ENCODE measurements at regions not wholly inside any gene's neighbourhood (a gene's known extent, or its start where the extent isn't known, plus 50 kb on each side); places are given as distances from the start of the nearest gene placed in this dataset.
A peak's percentile ranks its signal among the peaks of the same experiment; 100 is the strongest.

DNA sequence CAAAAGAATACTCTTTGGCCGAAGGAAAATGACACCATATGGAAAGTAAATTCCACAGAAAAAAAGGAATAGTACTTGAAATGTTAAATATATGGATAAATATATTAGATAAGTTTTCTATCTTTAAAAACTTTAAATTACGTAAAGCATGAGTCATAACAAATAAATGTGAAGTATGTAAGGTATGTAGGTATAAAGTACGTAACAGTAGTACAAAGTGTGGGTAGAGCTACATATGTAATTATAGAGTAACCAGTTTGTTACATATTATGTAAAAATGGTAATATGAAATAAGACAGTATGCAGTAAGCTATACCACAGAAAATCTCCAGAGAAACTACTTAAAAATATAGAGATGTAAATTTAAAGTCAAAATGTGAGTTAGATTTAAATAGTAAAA, 582.3 kb upstream of the CHORDC1 start:
- Histone ChIP-seq H3K79me2 (ENCODE audit: control insufficient read depth, insufficient read depth, low read length) (no peaks in the 10 kb centered on the region), H3K4me3 (replicated peaks in 1 of 3; ENCODE audit: insufficient read depth in 1 of 3, low read depth in 1 of 3, low read length in 3 of 3) (no peak overlapping the region), H3K27me3 (ENCODE audit: control insufficient read depth in 2 of 2, insufficient read depth in 2 of 2, low read length in 2 of 2) (no peaks in the 10 kb centered on the region), H3K9me1 (replicated peaks; ENCODE audit: control insufficient read depth, extremely low read depth, insufficient read depth, low read length) (no peaks in the 10 kb centered on the region), H3K9ac (replicated peaks; ENCODE audit: extremely low read depth, insufficient read depth, low read length) (no peak overlapping the region), H3K9me3 (replicated peaks; ENCODE audit: control insufficient read depth, insufficient read depth, low read length) (no peaks in the 10 kb centered on the region), H3K27ac (ENCODE audit: insufficient read depth, low read depth, low read length) (no peak overlapping the region), H3K36me3 (ENCODE audit: control insufficient read depth in 2 of 2, extremely low read depth in 1 of 2, insufficient read depth in 2 of 2, low read length in 2 of 2) (no peaks in the 10 kb centered on the region), H4K20me1 (replicated peaks; ENCODE audit: control insufficient read depth, extremely low read depth, insufficient read depth, low read length) (no peaks in the 10 kb centered on the region), H3K4me1 (ENCODE audit: control insufficient read depth, extremely low read depth, insufficient read depth, low read length) (peaks cover 9% of the 10 kb centered on the region), H3K4me2 (ENCODE audit: insufficient read depth, low read length) (peak overlapping the region; percentile 0), H2AFZ (ENCODE audit: low read depth, low read length) (no peak overlapping the region)
- intact Hi-C loops (cut with micrococcal nuclease), result no loop called here
- TF ChIP-seq, protein P1, sequence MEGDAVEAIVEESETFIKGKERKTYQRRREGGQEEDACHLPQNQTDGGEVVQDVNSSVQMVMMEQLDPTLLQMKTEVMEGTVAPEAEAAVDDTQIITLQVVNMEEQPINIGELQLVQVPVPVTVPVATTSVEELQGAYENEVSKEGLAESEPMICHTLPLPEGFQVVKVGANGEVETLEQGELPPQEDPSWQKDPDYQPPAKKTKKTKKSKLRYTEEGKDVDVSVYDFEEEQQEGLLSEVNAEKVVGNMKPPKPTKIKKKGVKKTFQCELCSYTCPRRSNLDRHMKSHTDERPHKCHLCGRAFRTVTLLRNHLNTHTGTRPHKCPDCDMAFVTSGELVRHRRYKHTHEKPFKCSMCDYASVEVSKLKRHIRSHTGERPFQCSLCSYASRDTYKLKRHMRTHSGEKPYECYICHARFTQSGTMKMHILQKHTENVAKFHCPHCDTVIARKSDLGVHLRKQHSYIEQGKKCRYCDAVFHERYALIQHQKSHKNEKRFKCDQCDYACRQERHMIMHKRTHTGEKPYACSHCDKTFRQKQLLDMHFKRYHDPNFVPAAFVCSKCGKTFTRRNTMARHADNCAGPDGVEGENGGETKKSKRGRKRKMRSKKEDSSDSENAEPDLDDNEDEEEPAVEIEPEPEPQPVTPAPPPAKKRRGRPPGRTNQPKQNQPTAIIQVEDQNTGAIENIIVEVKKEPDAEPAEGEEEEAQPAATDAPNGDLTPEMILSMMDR (IDR thresholded peaks at IDR 0.05; ENCODE audit: extremely low read depth in 1 of 2, insufficient read depth in 1 of 2, low read depth in 1 of 2, low read length in 2 of 2), result no peak
- DNase-seq (ENCODE audit: low read depth, low spot score), result no peak
- BruUV-seq (replicated peaks), result no TSS peak
- FAIRE-seq, result no peak
- POLR2A ChIA-PET, result no interaction called here
- dilution Hi-C loops (cut with MboI; ENCODE audit: extremely low pct_ligation_motif_present, low sequenced_read_pairs), result no loop called here
- CTCF ChIA-PET, result no interaction called here

DNA sequence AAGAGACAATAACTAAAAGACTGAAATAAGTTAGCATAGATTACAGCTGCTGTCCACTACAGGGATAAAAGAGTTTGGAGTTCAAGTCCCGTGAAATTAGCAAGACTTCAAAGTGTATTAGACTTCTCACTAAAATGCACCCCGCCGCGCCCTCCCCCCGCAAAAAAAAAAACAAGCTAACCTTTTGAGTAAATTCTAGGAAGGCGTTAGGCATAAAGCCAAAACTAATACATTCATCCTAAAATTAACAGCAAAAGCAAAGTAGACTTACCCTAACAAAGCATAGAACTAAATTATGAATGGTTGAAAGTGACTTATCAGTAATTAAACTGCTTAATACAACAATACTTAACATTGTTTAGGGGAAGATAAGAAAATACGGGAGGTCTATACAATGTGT, 581.0 kb upstream of the CHORDC1 start:
- Histone ChIP-seq H3K9me1 (replicated peaks; ENCODE audit: control insufficient read depth, extremely low read depth, insufficient read depth, low read length) (no peaks in the 10 kb centered on the region), H3K4me2 (ENCODE audit: insufficient read depth, low read length) (peak overlapping the region; percentile 34), H3K36me3 (ENCODE audit: control insufficient read depth in 2 of 2, extremely low read depth in 1 of 2, insufficient read depth in 2 of 2, low read length in 2 of 2) (no peaks in the 10 kb centered on the region), H3K9me3 (replicated peaks; ENCODE audit: control insufficient read depth, insufficient read depth, low read length) (no peaks in the 10 kb centered on the region), H3K27me3 (ENCODE audit: control insufficient read depth in 2 of 2, insufficient read depth in 2 of 2, low read length in 2 of 2) (no peaks in the 10 kb centered on the region), H3K79me2 (ENCODE audit: control insufficient read depth, insufficient read depth, low read length) (no peaks in the 10 kb centered on the region), H3K4me1 (ENCODE audit: control insufficient read depth, extremely low read depth, insufficient read depth, low read length) (peaks cover 9% of the 10 kb centered on the region), H3K9ac (replicated peaks; ENCODE audit: extremely low read depth, insufficient read depth, low read length) (no peak overlapping the region), H2AFZ (ENCODE audit: low read depth, low read length) (no peak overlapping the region), H3K4me3 (replicated peaks in 1 of 3; ENCODE audit: insufficient read depth in 1 of 3, low read depth in 1 of 3, low read length in 3 of 3) (no peak overlapping the region), H3K27ac (ENCODE audit: insufficient read depth, low read depth, low read length) (peak overlapping the region; percentile 7), H4K20me1 (replicated peaks; ENCODE audit: control insufficient read depth, extremely low read depth, insufficient read depth, low read length) (no peaks in the 10 kb centered on the region)
- POLR2A ChIA-PET, result no interaction called here
- TF ChIP-seq POLR2A (IDR thresholded peaks at IDR 0.05; ENCODE audit: low read depth, low read length) (no peak), EZH2 (IDR thresholded peaks at IDR 0.05; ENCODE audit: borderline replicate concordance, low read depth, low read length, severe bottlenecking) (no peak), POLR2AphosphoS5 (IDR thresholded peaks at IDR 0.05; ENCODE audit: insufficient read depth, low read depth, low read length) (no peak), FOS (IDR thresholded peaks at IDR 0.05; ENCODE audit: borderline replicate concordance, insufficient read depth, low read length) (no peak), GATA2 (IDR thresholded peaks at IDR 0.05; ENCODE audit: insufficient read depth, insufficient read length, low read depth, low read length) (no peak), JUN (IDR thresholded peaks at IDR 0.05; ENCODE audit: borderline replicate concordance, insufficient read depth, insufficient read length, low read depth) (no peak), MYC (IDR thresholded peaks at IDR 0.05; ENCODE audit: low read depth, low read length) (no peak)
- TF ChIP-seq, protein P2, sequence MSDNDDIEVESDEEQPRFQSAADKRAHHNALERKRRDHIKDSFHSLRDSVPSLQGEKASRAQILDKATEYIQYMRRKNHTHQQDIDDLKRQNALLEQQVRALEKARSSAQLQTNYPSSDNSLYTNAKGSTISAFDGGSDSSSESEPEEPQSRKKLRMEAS (IDR thresholded peaks at IDR 0.05; ENCODE audit: insufficient read depth, insufficient read length), result no peak
- TF ChIP-seq, protein P1 (IDR thresholded peaks at IDR 0.05; ENCODE audit: extremely low read depth in 1 of 2, insufficient read depth in 1 of 2, low read depth in 1 of 2, low read length in 2 of 2), result no peak
- BruUV-seq (replicated peaks), result no TSS peak
- intact Hi-C loops (cut with micrococcal nuclease), result no loop called here
- DNase-seq (ENCODE audit: low read depth, low spot score) (peak; percentile 48), FAIRE-seq (no peak)
- dilution Hi-C loops (cut with MboI; ENCODE audit: extremely low pct_ligation_motif_present, low sequenced_read_pairs), result no loop called here
- CTCF ChIA-PET, result interaction anchor here (0.7 to 0.8 kb wide), 2 partner anchors 14 to 58 kb away, joined by 3 read pairs; no protein-coding TSS in a partner anchor

Measured in endothelial cell of umbilical vein (primary cell).